IPS-NIHi7 (cell line): ENCODE measurements at regions not wholly inside any gene's neighbourhood (a gene's known extent, or its start where the extent isn't known, plus 50 kb on each side); places are given as distances from the start of the nearest gene placed in this dataset.

Experiments
- DNase-seq: peaks from one replicate; pipeline ENCODE4 v3.0.0; 2012; ENCODE audit warnings: mixed read lengths; ENCODE audit errors: extremely low spot score

DNA sequence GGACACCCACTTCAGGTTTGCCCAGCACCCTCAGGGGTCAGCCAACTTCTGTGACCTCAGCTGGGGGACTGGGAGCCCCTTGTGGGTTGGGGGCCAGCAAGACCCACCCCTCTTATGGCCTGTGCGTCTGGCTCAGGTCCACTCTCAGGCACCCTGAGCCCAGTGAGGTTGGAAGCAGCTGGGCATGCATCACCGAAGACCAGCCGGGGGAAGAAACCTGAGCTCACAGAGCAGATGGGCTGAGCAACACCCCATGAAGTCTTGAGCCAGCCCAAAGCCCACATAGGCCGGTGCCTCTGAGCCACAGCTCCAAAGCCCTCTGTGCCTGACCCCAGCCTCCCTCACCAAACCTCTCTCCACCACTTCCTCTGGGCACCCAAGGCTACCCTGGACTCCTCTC, 166.7 kb downstream of the RBFOX3 start:
- no peak for DNase-seq

DNA sequence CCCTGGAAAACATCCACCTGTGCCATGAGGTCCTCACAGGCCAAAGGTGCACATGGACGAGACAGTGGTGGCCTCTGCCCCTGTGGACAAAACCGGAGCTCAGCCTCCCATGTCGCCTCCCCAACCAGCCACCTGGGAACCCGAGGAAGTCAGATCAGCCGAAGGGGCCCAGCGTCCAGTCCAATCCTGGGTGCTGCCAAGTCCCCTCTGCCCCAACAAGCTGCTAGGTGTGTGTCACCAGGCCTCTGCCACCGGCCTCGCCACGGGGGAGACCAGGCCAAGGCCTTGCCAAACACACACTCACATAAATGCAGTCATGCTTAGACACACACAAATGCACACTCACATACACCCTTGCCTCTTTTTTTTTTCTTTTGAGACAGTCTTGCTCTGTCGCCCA, 167.8 kb downstream of the RBFOX3 start:
- no peak for DNase-seq

DNA sequence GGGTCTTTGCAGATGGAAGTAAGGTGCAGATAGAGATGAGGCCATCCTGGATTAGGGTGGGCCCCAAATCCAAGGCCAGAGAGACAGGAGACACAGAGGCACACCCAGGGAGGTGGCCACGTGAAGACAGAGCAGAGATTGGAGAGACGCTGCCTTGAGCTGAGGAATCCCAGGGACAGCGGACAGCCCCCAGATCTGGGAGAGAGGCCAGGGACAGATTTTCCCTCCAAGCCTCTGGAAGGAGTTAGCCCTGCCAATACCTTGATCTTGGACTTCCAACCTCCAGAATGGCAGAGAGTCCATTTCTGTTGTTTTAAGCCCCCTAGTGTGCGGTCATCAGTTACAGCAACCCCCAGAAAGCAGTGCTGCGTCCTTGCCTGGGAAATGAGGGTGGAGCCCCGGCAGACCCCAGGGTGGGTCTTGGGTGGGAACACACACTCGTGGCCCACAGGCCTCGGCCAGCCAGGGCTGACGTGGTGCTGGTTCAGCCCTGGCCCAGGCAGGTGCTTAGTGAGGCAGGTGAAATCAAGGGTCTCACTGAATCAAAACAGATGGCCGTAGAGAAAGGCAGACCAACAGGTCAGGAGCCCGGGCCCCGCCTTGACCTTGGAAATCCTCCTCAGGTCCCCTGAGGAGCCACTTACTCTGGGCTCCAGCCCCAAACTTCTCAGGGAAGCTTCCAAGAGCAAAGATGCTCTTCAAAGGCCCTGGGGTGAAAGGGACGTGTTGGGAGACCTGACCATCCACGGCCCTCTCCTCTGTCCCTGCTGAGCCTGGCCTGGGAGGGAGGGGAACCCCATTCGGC, 169.3 kb downstream of the RBFOX3 start:
- DNase-seq, result no peak

DNA sequence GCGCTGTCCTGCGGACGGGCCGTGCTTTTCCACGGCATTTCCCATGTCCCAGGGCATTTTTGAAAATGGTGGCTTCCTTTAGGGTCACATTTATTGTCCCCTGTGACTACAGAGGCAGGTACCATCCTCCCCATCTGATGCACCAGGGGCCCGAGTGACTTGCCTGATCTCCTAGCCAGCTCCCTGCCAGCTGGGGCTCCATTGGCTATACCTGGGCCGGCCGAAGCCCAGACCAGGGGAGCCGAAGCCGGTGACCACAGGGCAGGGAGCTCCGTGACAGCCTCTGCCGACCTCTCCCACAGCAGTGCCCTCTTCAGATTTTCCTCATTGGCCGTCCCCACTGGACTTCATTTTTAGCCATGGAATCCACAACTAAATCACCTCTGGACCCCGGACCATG, 170.6 kb downstream of the RBFOX3 start:
- DNase-seq, result no peak

DNA sequence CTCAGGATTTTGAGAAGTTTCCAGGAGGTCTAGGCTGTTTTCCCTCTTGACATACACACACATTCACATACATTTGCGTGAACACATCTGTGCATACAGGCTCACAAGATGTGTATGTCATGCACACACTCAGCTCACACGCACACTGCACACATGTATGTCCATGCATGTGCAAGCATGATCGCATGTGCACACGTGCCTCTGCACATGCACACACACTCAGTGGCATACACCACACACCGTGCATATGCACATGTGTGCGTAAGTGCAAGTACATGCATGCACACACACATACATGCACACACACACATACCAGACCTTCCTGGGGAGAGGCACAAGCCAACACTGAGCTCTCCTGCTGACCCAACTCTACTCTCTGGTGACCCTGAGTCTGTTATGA, 171.4 kb downstream of the RBFOX3 start:
- no peak for DNase-seq

DNA sequence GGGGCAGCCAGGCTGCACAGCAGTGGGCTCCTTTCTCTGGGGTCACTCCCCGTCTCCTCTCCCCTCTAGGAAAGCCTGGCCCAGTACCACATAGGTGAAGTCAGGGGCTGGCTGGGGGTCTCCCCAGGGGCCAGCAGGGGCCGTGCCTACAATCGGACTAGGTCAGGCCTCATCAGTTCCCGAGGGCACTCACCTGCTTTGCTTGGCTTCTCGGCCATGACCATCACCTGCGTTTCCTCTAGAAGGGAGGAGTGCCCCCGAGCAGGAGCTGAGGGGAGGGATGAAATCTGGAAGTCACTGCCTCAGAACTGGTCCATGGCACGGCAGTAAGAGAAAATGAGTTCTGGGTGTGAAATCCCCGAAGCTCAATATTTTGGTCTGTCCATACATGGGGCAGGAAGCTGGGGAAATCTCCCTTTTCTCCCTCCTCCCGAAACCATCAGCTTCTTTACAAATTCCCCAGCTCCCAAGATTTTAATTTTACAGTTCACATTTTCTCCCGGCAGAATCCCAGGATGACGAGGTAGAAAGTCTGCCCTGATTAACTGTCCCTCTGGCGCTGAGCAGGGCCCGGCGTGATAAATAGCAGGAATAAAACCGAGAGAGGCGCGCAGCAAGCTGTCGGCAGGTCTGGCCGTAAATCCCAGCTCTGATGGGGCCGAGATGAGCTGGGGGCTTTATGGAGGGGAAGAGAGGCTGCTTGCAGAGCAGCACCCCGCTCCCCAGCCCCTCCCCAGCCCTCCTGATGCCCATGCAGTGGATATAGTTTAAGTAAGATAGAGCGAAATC, 172.1 kb downstream of the RBFOX3 start:
- DNase-seq, result no peak

DNA sequence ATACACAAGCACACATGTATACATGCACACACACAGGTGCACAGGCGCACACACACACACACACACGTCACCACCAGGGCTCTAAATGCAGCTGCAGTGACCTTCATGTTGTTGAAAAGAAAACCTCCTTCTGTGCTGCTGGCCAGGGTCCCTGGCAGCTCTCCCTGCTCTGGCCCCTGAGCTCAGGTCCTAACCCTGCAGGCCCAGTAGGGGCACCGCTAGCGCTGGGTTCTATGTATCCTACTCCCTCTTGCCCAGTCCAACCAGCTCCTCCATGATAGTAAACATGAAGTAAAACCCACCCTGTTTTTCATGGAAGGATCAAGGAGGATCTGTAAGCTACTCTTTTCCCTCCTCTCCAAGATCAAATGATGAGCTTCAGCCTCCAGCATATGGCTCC, 172.8 kb downstream of the RBFOX3 start:
- no peak for DNase-seq

DNA sequence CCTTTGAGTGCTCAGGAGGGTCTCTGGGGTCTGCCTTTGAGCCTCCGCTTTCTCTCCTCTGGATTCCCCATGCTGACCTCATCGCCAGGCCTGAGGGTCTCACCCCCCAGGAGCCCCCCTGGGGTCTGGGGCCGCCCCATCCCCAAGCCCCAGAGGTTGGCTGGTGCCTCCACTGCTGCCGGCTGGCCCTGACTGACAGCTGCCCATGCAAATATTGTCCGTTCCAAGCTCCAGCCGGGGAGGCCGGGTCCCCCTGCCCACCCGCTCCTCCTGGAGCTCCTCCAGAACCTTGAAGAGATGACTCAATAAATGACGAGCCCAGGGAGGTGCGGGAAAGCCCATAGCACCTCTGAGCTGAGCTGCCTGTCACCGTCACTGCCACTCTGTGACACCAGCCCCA, 173.8 kb downstream of the RBFOX3 start:
- no peak for DNase-seq

DNA sequence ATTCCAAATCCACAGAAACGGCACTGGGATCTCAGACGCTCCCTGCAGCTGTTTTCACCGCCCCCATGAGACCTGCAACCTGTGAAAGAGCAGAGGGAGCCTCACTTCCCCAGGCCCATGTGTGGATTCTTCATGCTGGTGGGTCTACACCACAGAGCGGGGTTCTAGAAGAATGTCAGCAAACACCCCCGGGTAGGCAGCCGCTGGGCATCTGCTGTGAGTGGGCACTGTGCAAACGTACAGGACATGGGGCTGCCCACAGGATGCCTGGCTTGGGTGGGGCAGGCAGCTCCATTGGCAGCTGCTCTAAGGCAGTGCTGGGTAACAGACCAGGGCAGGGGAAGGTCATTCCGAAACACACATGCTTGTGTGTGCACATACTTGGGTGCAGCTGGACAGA, 174.9 kb downstream of the RBFOX3 start:
- DNase-seq, result no peak

DNA sequence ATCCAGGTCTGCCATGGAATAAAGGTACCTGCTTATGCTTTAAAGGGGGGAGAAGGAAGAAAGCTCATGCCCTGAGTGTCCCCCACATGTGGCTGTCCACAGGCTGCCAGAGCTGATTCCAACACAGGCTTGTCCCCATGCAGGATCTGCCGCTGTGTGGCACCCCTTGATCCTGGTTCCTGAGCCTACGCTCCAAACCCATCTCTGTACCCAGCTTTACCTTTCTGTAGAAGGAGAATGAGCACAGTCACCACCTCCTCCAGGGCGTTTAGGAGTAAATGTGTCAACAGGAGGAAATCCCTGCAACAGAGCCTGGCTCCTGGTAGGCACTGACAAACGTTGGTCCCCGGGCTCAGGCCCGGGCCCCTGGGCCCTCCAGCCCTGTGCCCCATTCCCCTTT, 175.6 kb downstream of the RBFOX3 start:
- DNase-seq, result no peak

DNA sequence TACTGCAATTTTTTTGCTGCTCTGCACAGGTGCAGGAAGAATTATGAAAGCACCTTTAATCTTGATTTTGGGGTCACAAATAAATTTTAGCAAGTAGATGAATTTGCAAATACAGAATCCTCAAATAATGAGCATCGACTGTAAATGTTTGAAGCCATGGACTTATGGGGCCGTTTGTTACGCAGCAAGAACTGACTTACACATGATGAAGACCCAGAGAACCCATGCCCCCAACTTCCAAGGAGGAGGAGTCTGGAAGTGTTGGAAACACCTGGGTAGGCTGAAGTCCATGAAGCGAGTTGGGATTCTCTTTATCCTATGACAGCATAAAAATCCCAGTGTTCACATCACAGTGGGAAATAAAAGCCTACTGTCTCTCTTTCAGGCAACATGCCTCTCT, 176.6 kb downstream of the RBFOX3 start:
- no peak for DNase-seq

DNA sequence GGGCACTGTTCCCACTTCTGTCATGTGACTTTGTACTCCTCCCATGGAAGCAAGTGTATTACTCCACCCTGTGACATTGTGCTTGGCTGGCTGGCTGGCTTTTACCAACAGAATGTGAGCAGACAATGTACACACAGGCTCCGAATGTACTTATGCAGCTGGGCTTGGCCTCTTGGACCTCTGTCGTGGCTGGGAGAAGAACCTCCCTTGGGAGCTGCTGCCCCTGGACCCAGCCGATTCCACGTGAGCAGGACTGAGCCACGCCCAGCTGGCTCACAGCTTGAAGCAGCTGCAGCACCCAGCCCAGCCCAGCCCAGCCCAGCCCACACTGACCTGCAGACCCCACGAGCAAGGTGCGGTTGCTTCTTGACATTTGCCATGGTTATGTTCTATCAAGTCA, 177.5 kb downstream of the RBFOX3 start:
- DNase-seq, result no peak

DNA sequence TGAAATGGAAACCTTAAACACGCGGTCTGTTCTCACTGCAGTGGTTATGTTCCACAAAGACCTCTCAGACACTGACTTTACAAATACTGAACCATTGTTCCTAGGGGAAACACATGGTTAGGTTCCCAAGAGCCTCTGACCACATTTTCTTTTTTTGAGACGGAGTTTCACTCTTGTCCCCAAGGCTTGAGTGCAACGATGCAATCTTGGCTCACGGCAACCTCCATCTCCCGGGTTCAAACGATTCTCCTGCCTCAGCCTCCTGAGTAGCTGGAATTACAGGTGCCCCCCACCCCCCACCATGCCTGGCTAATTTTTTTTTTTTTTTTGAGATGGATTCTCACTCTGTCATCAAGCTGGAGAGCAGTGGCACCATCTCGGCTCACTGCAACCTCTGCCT, 179.7 kb downstream of the RBFOX3 start:
- no peak for DNase-seq

DNA sequence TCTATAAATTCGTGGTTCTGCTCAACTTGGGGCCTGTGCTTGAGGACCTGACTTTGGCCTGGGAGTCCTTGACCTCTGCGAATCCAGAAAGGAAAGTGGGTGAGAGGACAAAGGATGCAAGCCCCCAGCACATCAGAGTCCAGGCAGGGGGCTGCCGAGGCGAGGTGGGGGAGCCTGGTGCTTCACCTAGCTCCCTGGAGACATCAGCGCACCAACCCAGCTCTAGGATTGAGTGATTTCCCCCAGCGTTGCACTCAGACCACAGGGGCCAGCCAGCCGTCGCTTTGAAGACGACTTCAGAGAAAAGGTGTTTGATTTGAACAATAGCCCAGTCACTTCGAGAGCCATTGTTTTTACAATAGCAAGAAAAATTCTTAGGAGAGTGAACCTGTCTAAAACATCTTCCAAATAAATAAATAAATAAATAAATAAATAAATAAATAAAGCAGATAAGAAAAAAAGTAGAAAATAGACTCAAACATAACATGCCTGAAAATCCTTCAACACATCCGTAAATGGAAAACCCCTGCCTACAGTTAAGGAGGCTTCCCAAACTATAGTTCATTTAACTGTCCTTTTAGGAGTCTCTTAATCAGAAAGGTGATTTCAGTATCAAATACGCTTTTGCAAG, 180.9 kb downstream of the RBFOX3 start:
- DNase-seq, result no peak

DNA sequence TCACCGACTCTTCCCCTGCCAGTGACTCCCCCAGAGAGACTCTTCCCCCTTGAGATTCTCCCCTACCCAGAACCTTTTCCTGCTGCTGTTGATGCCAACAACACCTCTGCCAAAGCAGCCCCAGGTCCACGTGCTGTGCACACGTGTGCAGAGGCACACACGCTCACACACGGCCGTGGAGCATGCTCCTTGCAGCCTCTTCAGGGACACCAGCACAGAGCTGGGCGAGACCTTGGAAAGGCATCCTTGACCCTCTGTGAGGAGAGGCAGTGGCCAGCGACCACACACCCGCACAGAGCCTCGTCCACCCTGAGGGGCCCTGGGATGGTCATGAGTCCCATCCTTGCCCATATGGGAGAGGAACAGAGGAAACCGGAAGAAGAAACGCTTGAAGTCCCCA, 181.9 kb downstream of the RBFOX3 start:
- DNase-seq, result no peak

DNA sequence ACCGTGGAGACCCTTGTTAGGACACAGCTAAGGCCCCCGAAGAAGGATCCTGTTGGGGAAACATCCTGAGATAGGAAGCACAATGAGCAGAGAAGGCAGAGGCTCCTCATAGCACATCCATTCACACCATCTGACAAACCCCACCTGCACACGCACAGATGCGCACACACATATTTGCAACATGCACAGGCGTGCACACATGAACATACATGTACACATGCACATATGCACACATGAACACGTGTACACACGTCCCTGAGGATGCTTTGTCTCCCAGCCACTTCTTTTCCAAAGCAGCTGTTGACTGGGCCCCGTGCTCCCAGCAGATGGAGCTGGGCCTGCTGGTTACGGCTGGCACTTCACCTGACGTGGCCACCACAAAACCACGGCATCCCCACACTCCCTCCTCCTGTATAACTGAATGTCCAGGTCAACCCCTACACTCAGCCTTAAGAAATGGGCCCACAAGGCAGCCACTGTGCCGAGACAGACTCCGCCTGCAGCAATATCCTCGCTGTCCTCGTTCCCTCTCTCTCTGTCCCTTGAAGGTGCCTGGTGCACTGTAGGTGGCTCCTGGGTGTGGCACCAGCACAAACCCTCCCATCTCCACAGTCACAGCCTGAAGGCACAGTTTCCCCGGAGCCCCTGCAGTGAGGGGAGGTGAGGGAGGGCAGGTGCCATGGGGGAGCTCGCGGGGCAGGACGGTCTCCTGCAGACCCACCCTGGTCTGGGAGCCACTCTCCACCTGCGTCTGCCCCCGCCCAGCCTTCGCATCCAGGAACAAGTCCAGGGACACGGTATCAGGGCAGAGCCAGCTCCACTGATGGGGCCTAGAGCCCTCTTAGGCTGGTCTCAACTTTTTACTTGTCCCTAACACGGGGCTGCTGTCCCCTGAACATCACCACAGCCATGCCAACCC, 183.0 kb downstream of the RBFOX3 start:
- no peak for DNase-seq

DNA sequence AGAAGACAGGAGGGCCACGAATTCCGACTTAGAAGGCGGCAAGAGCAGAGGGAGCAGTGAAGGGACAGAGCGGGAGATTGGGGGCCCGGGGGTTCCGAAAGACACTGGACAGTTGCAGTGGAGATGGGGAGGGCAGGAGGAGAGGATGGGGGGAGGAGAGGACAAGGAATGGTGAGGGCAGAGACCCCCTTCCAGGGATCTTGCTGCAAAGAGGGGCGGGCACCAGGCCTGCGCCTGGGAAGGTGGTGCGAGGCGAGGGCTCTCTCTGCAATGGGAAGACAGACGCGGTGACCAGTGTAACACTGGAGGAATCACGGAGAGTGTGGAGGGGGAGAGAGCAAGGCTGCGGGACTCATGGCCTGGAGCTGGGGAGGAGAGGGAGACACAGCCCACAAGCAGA, 185.2 kb downstream of the RBFOX3 start:
- no peak for DNase-seq

DNA sequence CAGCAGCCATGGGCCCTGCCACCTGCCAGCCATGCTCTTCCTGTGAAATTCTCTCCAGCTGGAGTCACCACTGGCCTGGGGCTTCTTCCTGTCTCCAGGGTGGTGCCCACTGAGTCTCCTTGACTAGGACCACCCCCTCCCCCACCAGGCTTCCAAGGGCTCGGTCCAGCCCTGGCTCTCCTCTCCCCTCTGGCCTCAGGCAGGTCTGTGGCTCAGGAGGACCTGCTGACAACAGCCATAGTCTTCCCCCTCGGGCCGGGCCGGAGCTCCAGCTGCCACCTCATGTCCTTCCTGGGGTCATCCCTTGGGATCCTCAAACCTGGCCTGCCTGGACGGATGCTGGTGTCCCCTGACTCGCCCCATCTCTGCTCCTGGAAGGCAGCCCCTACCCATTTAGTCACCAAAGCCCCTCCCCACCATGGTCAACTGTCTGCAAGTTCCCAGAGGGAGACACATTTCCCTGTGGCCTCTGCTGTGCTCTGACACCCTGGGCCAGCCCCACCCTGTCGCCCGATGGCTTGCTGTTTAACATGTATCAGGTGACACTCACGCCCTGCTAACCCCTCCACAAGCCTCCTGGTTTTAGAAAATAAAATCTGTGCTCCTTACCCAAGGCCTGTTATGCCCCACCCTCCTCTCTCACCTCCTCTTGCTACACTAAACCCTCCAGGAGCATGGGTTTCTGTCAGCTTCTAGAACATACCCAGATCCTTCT, 186.2 kb downstream of the RBFOX3 start:
- no peak for DNase-seq

DNA sequence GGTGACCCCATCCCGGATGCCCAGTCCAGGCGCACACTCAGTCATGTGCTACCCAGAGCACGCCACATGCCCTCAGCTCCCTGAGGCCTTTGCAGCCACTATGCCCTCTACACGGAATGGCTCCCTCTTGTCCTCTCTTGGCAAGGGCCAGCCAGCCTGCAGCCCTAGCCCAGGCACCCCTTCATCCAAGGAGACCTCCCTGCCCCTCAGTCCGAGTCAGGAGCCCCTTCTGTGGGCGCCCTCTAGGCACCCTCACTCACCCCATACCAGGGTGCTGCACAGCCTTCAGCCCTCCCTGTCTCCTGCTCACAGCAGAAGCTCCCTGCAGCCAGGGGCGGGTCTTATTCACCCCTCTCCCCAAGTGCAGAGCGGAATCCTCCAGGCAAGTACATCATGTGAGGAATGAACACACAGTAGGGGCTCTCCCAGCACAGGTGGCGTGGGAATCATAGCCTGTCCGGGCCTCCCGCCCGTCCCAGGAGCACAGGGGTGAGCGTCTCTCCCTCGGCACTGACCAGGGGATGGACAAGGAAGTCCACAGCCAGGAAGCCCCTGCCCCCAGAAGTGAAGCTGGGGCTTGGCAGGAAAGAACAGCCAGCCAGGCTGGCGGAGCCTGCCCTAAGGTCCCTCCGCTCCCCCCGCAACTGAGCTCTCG, 186.9 kb downstream of the RBFOX3 start:
- DNase-seq, result no peak

DNA sequence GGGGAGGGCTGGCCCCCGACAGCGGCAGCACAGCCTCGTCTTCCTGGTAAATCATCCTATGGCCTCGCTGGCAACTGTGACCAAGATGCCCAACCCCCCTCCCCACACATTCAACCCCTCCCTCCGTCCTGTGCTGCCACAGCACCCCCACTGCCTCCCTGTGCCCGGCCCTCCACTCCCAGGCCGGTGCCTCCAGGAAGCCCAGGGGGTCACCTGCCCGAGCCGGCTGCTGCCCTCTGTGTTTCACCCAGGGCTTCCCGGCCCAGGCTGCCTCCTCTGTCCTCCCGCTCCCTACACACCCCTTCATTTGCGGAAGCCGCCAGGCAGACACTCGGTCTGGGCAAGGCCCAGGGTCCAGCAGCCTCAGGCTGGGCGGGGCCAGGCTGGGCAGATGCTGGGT, 188.6 kb downstream of the RBFOX3 start:
- DNase-seq, result no peak
